Caco-2 (cell line): ENCODE measurements at regions not wholly inside any gene's neighbourhood (a gene's known extent, or its start where the extent isn't known, plus 50 kb on each side); places are given as distances from the start of the nearest gene placed in this dataset.

Experiments used
- BruUV-seq: library from RNA; stranded (reverse); fragments of 400-500 nt; replicated peaks from 2 replicates; lab custom pipeline; 2021; lab: Mats Ljungman, UMichigan
- CTCF ChIA-PET: fragments of 300-600 bp; sonication (Branson Sonifier 250); formaldehyde crosslinking; loops from one replicate; lab custom pipeline; 2022; ENCODE audit warnings: antibody characterized with exemption; lab: Charles Lee
- POLR2A ChIA-PET: fragments of 300-600 bp; sonication (Branson Sonifier 250); formaldehyde crosslinking; loops from one replicate; lab custom pipeline; 2022; ENCODE audit warnings: antibody characterized with exemption; lab: Charles Lee
- DNase-seq, 2 experiments: peaks; one replicate each; pipeline versions ENCODE4 v3.0.0 to v3.0.0-alpha.2; 2020 to 2022
- H3K27me3 ChIP-seq: replicated peaks from 2 replicates; pipeline ENCODE4 v1.6.0; 2011; ENCODE audit warnings: low read length; ENCODE audit not compliant: control insufficient read depth, insufficient read depth
- H3K36me3 ChIP-seq: 2 replicates; pipeline ENCODE4 v1.5.1; 2011; ENCODE audit warnings: low read length; ENCODE audit not compliant: control insufficient read depth, insufficient read depth
- H3K4me1 ChIP-seq: fragments of 250-450 bp; sonication (Bioruptor Pico); 2 replicates; pipeline ENCODE4 v1.5.1; 2020; ENCODE audit warnings: mild to moderate bottlenecking
- H3K4me3 ChIP-seq: 2 replicates; pipeline ENCODE4 v1.5.1; 2011; ENCODE audit warnings: low read depth, mild to moderate bottlenecking, control low read depth, low read length
- H3K9me3 ChIP-seq: fragments of 250-450 bp; sonication (Bioruptor Pico); 2 replicates; pipeline ENCODE4 v1.5.1; 2020; ENCODE audit warnings: mild to moderate bottlenecking, moderate library complexity
- H3K27ac Mint-ChIP-seq: one replicate; pipeline ENCODE4 v1.8.0; 2022; ENCODE audit warnings: mixed read lengths; ENCODE audit not compliant: unreplicated experiment
- H3K27me3 Mint-ChIP-seq: one replicate; pipeline ENCODE4 v1.8.0; 2022; ENCODE audit warnings: mixed read lengths; ENCODE audit not compliant: insufficient read depth, unreplicated experiment
- H3K36me3 Mint-ChIP-seq: one replicate; pipeline ENCODE4 v1.8.0; 2022; ENCODE audit warnings: mild to moderate bottlenecking, mixed read lengths; ENCODE audit not compliant: insufficient read depth, unreplicated experiment
- H3K4me1 Mint-ChIP-seq: one replicate; pipeline ENCODE4 v1.8.0; 2022; ENCODE audit warnings: low read depth, mixed read lengths; ENCODE audit not compliant: unreplicated experiment
- H3K4me3 Mint-ChIP-seq: one replicate; pipeline ENCODE4 v1.8.0; 2022; ENCODE audit warnings: mild to moderate bottlenecking, moderate library complexity, mixed read lengths; ENCODE audit not compliant: unreplicated experiment
- H3K9me3 Mint-ChIP-seq: one replicate; pipeline ENCODE4 v1.8.0; 2022; ENCODE audit warnings: mixed read lengths; ENCODE audit not compliant: unreplicated experiment
- CTCF ChIP-seq, 2 experiments: fragments of 200-600 bp in 1 of 2; IDR thresholded peaks; 1 replicate in 1 of 2; 2 replicates in 1 of 2; pipeline versions ENCODE4 v1.5.1 to v1.8.0; 2011 to 2022; ENCODE audit warnings: antibody characterized with exemption in 1 of 2, control low read depth in 1 of 2, inconsistent platforms in 1 of 2, low read depth in 1 of 2, low read length in 1 of 2, mild to moderate bottlenecking in 1 of 2, moderate library complexity in 1 of 2; ENCODE audit not compliant: insufficient read depth in 1 of 2, severe bottlenecking in 1 of 2, unreplicated experiment in 1 of 2
- intact Hi-C: fragments of 100-400 bp; cut with micrococcal nuclease; formaldehyde crosslinking; loops from one replicate; pipeline ENCODE4 v1.10.0; 2022; ENCODE audit not compliant: unreplicated experiment

GRCh38 chr6:113560908-113561307, 296.2 kb upstream of the MARCKS start:
- no peaks in the 10 kb centered on the region for H3K27me3 Mint-ChIP-seq
- Histone ChIP-seq H3K4me1 (0 out of 2 replicates have a peak, but pooled peaks cover 9% of the 10 kb centered on the region), H3K9me3 (no peaks in the 10 kb centered on the region), H3K4me3 (no peak overlapping the region), H3K27me3 (no peaks in the 10 kb centered on the region), H3K36me3 (no peaks in the 10 kb centered on the region)
- H3K4me3 Mint-ChIP-seq: no peak overlapping the region
- H3K27ac Mint-ChIP-seq: no peak overlapping the region
- no peaks in the 10 kb centered on the region for H3K36me3 Mint-ChIP-seq
- ChIA-PET POLR2A (no interaction called here), CTCF (no interaction called here)
- no peaks in the 10 kb centered on the region for H3K9me3 Mint-ChIP-seq
- no TSS peak for BruUV-seq
- H3K4me1 Mint-ChIP-seq: peaks cover 13% of the 10 kb centered on the region
- intact Hi-C loops: no loop called here
- no peak for DNase-seq
- TF ChIP-seq CTCF (IDR thresholded peaks at IDR 0.05; ENCODE audit: insufficient read depth in 1 of 2, low read depth in 1 of 2, low read length in 1 of 2, severe bottlenecking in 1 of 2, unreplicated experiment in 1 of 2): no peak

GRCh38 chr6:113562248-113562647, 294.9 kb upstream of the MARCKS start:
- POLR2A ChIA-PET: no interaction called here

GRCh38 chr6:113564371-113565171, 292.6 kb upstream of the MARCKS start:
- H3K9me3 Mint-ChIP-seq: no peaks in the 10 kb centered on the region
- Histone ChIP-seq H3K4me1 (0 out of 2 replicates have a peak, but pooled peaks cover 4% of the 10 kb centered on the region), H3K36me3 (no peaks in the 10 kb centered on the region), H3K4me3 (no peak overlapping the region), H3K27me3 (no peaks in the 10 kb centered on the region), H3K9me3 (no peaks in the 10 kb centered on the region)
- intact Hi-C loops: no loop called here
- ChIA-PET CTCF (no interaction called here), POLR2A (no interaction called here)
- no peak for TF ChIP-seq CTCF (IDR thresholded peaks at IDR 0.05; ENCODE audit: insufficient read depth in 1 of 2, low read depth in 1 of 2, low read length in 1 of 2, severe bottlenecking in 1 of 2, unreplicated experiment in 1 of 2)
- no TSS peak for BruUV-seq
- DNase-seq: no peak
- no peak overlapping the region for H3K4me3 Mint-ChIP-seq
- no peaks in the 10 kb centered on the region for H3K4me1 Mint-ChIP-seq
- H3K27ac Mint-ChIP-seq: no peak overlapping the region
- no peaks in the 10 kb centered on the region for H3K36me3 Mint-ChIP-seq
- H3K27me3 Mint-ChIP-seq: no peaks in the 10 kb centered on the region

More at GRCh38 chr6:113562248-113562647, 294.9 kb upstream of the MARCKS start:
- H3K4me1 ChIP-seq: 0 out of 2 replicates have a peak, but pooled peaks cover 9% of the 10 kb centered on the region
- Mint-ChIP-seq H3K27ac (no peak overlapping the region), H3K9me3 (no peaks in the 10 kb centered on the region), H3K4me3 (no peak overlapping the region), H3K27me3 (no peaks in the 10 kb centered on the region), H3K4me1 (peaks cover 13% of the 10 kb centered on the region), H3K36me3 (no peaks in the 10 kb centered on the region)
- no peaks in the 10 kb centered on the region for H3K36me3 ChIP-seq
- no peak for TF ChIP-seq CTCF (IDR thresholded peaks at IDR 0.05; ENCODE audit: insufficient read depth in 1 of 2, low read depth in 1 of 2, low read length in 1 of 2, severe bottlenecking in 1 of 2, unreplicated experiment in 1 of 2)
- H3K27me3 ChIP-seq: no peaks in the 10 kb centered on the region
- no TSS peak for BruUV-seq
- CTCF ChIA-PET: no interaction called here
- H3K9me3 ChIP-seq: no peaks in the 10 kb centered on the region
- intact Hi-C loops: no loop called here
- DNase-seq: no peak
- H3K4me3 ChIP-seq: no peak overlapping the region
